HCT116 (cell line): ENCODE measurements at regions not wholly inside any gene's neighbourhood (a gene's known extent, or its start where the extent isn't known, plus 50 kb on each side); places are given as distances from the start of the nearest gene placed in this dataset.
A peak's percentile ranks its signal among the peaks of the same experiment; 100 is the strongest.

Experiments used
- ATAC-seq: fragments of 200-7000 bp; cut with Tn5 transposase; 2 replicates; pipeline ENCODE4 v1.9.1; 2020; ENCODE audit warnings: mild to moderate bottlenecking, moderate library complexity
- BruUV-seq: library from RNA; stranded (reverse); fragments of 400-500 nt; replicated peaks from 2 replicates; lab custom pipeline; 2021; lab: Mats Ljungman, UMichigan
- CTCF ChIA-PET: fragments of 300-600 bp; sonication (Branson Sonifier 250); formaldehyde crosslinking; loops from one replicate; lab custom pipeline; 2021; ENCODE audit warnings: antibody characterized with exemption; lab: Charles Lee
- POLR2A ChIA-PET: fragments of 300-600, 350-600 bp; sonication (Branson Sonifier 250); formaldehyde crosslinking; loops from one replicate; lab custom pipeline; 2021; ENCODE audit warnings: antibody characterized with exemption; lab: Charles Lee
- RAD21 ChIA-PET, 2 experiments: fragments of 300-600 bp; sonication (Branson Sonifier 250); formaldehyde crosslinking; loops; one replicate each; lab custom pipeline; 2023; ENCODE audit warnings: low total read pairs in 2 of 2; ENCODE audit not compliant: uncharacterized antibody in 2 of 2, unreplicated experiment in 2 of 2, low non-redundant PET in 1 of 2; lab: Charles Lee
- DNase-seq: peaks from one replicate; pipeline ENCODE4 v3.0.0-alpha.2; 2010; ENCODE audit warnings: low read depth, low spot score
- H2AFZ ChIP-seq: fragments of 200-600 bp; shearing (Covaris generic), sonication (generic); 2 replicates; pipeline ENCODE4 v1.6.1; 2017; ENCODE audit warnings: low read depth, mixed run types, mixed read lengths, antibody characterized with exemption, low read length; ENCODE audit not compliant: poor library complexity, severe bottlenecking
- H3K27ac ChIP-seq: 2 replicates; pipeline ENCODE4 v1.5.1; 2012; ENCODE audit warnings: low read depth, low read length
- H3K27me3 ChIP-seq: fragments of 200-600 bp; sonication (generic); 2 replicates; pipeline ENCODE4 v1.6.1; 2016; ENCODE audit warnings: mixed run types, low read length, mixed read lengths; ENCODE audit not compliant: insufficient read depth
- H3K36me3 ChIP-seq, 2 experiments: fragments of 200-500 bp in 1 of 2; fragments of 200-600 bp in 1 of 2; sonication (Bioruptor generic) in 1 of 2; sonication (generic) in 1 of 2; 2 replicates each; pipeline versions ENCODE4 v1.5.1 to v1.6.1; 2014 to 2016; ENCODE audit warnings: low read length in 2 of 2, inconsistent platforms in 1 of 2, mixed read lengths in 1 of 2, mixed run types in 1 of 2; ENCODE audit not compliant: insufficient read depth in 2 of 2, control insufficient read depth in 1 of 2
- H3K4me1 ChIP-seq, 2 experiments: fragments of 200-600 bp in 1 of 2; sonication (generic) in 1 of 2; 2 replicates each; pipeline versions ENCODE4 v1.5.1 to v1.6.1; 2012 to 2017; ENCODE audit warnings: low read length in 2 of 2, inconsistent platforms in 1 of 2, mild to moderate bottlenecking in 1 of 2, mixed read lengths in 1 of 2, mixed run types in 1 of 2, moderate library complexity in 1 of 2; ENCODE audit not compliant: insufficient read depth in 2 of 2, control insufficient read depth in 1 of 2
- H3K4me2 ChIP-seq: fragments of 200-600 bp; sonication (generic); 2 replicates; pipeline ENCODE4 v1.6.1; 2017; ENCODE audit warnings: mixed run types, low read length, mixed read lengths
- H3K4me3 ChIP-seq, 2 experiments: fragments of 200-600 bp in 1 of 2; sonication (generic) in 1 of 2; replicated peaks in 1 of 2; 2 replicates each; pipeline ENCODE4 v1.5.1; 2011 to 2016; ENCODE audit warnings: low read length in 2 of 2, control low read depth in 1 of 2, low read depth in 1 of 2, mild to moderate bottlenecking in 1 of 2, mixed read lengths in 1 of 2, mixed run types in 1 of 2
- H3K79me2 ChIP-seq: fragments of 200-600 bp; sonication (generic); 2 replicates; pipeline ENCODE4 v1.6.1; 2017; ENCODE audit warnings: mild to moderate bottlenecking, mixed run types, low read length, moderate library complexity, mixed read lengths; ENCODE audit not compliant: insufficient read depth
- H3K9ac ChIP-seq: fragments of 200-600 bp; sonication (generic); 2 replicates; pipeline ENCODE4 v1.6.1; 2016; ENCODE audit warnings: low read length, mixed read lengths
- H3K9me2 ChIP-seq: fragments of 200-600 bp; sonication (generic), shearing (Covaris generic); 2 replicates; pipeline ENCODE4 v1.6.1; 2017; ENCODE audit warnings: mixed run types, mild to moderate bottlenecking, moderate library complexity; ENCODE audit not compliant: insufficient read depth
- H3K9me3 ChIP-seq, 2 experiments: fragments of 200-500 bp in 1 of 2; fragments of 200-600 bp in 1 of 2; sonication (Bioruptor generic) in 1 of 2; sonication (generic) in 1 of 2; 2 replicates each; pipeline ENCODE4 v1.6.1; 2014 to 2017; ENCODE audit warnings: low read length in 2 of 2, mixed read lengths in 2 of 2, inconsistent platforms in 1 of 2, low read depth in 1 of 2, mild to moderate bottlenecking in 1 of 2, mixed run types in 1 of 2, moderate library complexity in 1 of 2; ENCODE audit not compliant: control insufficient read depth in 1 of 2, insufficient read depth in 1 of 2
- H4K20me1 ChIP-seq: fragments of 200-600 bp; sonication (generic), shearing (Covaris generic); 2 replicates; pipeline ENCODE4 v1.6.1; 2017; ENCODE audit warnings: mixed run types, mild to moderate bottlenecking, moderate library complexity; ENCODE audit not compliant: insufficient read depth
- CBX3 ChIP-seq: IDR thresholded peaks from 2 replicates; pipeline ENCODE4 v1.6.1; 2012; ENCODE audit warnings: low read depth
- CEBPB ChIP-seq: IDR thresholded peaks from 2 replicates; pipeline ENCODE4 v1.6.1; 2012; ENCODE audit warnings: low read depth
- ELF1 ChIP-seq: IDR thresholded peaks from 2 replicates; pipeline ENCODE4 v1.6.1; 2012; ENCODE audit warnings: low read depth, borderline replicate concordance
- EZH2 ChIP-seq: fragments of 200-600 bp; sonication (generic); IDR thresholded peaks from 2 replicates; pipeline ENCODE4 v1.6.1; 2017; ENCODE audit warnings: antibody characterized with exemption, mixed run types
- FOSL1 ChIP-seq: IDR thresholded peaks from 2 replicates; pipeline ENCODE4 v1.6.1; 2012; ENCODE audit warnings: low read depth
- JUND ChIP-seq: IDR thresholded peaks from 2 replicates; pipeline ENCODE4 v1.6.1; 2012
- RAD21 ChIP-seq: IDR thresholded peaks from 2 replicates; pipeline ENCODE4 v1.6.1; 2012; ENCODE audit warnings: low read depth, mild to moderate bottlenecking
- SRF ChIP-seq: IDR thresholded peaks from 2 replicates; pipeline ENCODE4 v1.6.1; 2012; ENCODE audit warnings: low read depth
- TCF7L2 ChIP-seq: IDR thresholded peaks from 2 replicates; pipeline ENCODE4 v1.7.0; 2011; ENCODE audit warnings: borderline replicate concordance, inconsistent platforms; ENCODE audit not compliant: insufficient read depth, insufficient read length; ENCODE audit errors: extremely low read depth
- intact Hi-C: fragments of 100-400 bp; cut with micrococcal nuclease; formaldehyde crosslinking; loops from 2 replicates; pipeline ENCODE4 v1.10.0; 2022
- TF ChIP-seq, protein P1 (sequence below), 3 experiments: fragments of 200-600 bp in 1 of 3; sonication (generic) in 1 of 3; IDR thresholded peaks in 2 of 3; conservative IDR thresholded peaks in 1 of 3; 2 replicates each; pipeline ENCODE4 v1.5.1; 2012 to 2017; ENCODE audit warnings: low read depth in 2 of 3, low read length in 2 of 3, antibody characterized with exemption in 1 of 3, borderline replicate concordance in 1 of 3, control low read depth in 1 of 3, mild to moderate bottlenecking in 1 of 3, mixed read lengths in 1 of 3, mixed run types in 1 of 3, moderate library complexity in 1 of 3; ENCODE audit not compliant: insufficient read depth in 1 of 3
- TF ChIP-seq, protein P2 (sequence below): IDR thresholded peaks from 2 replicates; pipeline ENCODE4 v1.6.1; 2011; ENCODE audit warnings: mild to moderate bottlenecking, low read length, moderate library complexity; ENCODE audit not compliant: insufficient replicate concordance; ENCODE audit errors: extremely low read depth

DNA sequence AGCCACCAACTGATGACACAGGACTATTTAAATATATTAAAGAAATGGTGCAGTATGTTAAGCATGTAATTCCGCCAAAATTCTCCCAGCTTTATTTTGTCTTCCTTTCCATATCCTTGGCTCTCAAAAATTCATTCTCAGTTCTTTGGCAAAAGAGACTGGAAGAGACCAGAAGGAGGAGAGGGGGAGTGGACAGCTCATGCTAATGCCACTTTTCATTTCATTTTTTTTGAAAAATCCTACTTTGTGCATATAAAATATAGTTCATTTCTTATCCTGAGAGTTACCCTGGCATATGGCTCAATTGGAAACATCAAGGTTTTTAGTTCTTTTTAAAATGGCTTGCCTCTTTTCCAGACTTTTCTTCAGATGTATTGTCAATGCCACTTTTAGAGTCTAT lies 128.5 kb upstream of the VRK2 start:
- H3K9ac ChIP-seq = no peak overlapping the region
- no peak overlapping the region for H3K4me2 ChIP-seq
- no peak overlapping the region for H3K4me3 ChIP-seq
- RAD21 ChIA-PET = no interaction called here
- ATAC-seq (no peak), DNase-seq (no peak)
- POLR2A ChIA-PET = no interaction called here
- peaks cover 3% of the 10 kb centered on the region; the same call in 1 of the 2 replicates for H3K9me2 ChIP-seq
- no peak overlapping the region for H3K27ac ChIP-seq
- no peaks in the 10 kb centered on the region for H3K27me3 ChIP-seq
- no TSS peak for BruUV-seq
- H4K20me1 ChIP-seq = no peaks in the 10 kb centered on the region
- H3K79me2 ChIP-seq = no peaks in the 10 kb centered on the region
- intact Hi-C loops = no loop called here
- CTCF ChIA-PET = interaction anchor here (1.2 kb wide), 1 partner anchor 12 kb away, joined by 3 read pairs; no protein-coding TSS in a partner anchor
- no peak for TF ChIP-seq EZH2
- no peak for TF ChIP-seq SRF
- no peak for TF ChIP-seq ELF1
- no peak for TF ChIP-seq FOSL1
- no peak for TF ChIP-seq JUND
- no peak for TF ChIP-seq CBX3
- TF ChIP-seq, protein P1, sequence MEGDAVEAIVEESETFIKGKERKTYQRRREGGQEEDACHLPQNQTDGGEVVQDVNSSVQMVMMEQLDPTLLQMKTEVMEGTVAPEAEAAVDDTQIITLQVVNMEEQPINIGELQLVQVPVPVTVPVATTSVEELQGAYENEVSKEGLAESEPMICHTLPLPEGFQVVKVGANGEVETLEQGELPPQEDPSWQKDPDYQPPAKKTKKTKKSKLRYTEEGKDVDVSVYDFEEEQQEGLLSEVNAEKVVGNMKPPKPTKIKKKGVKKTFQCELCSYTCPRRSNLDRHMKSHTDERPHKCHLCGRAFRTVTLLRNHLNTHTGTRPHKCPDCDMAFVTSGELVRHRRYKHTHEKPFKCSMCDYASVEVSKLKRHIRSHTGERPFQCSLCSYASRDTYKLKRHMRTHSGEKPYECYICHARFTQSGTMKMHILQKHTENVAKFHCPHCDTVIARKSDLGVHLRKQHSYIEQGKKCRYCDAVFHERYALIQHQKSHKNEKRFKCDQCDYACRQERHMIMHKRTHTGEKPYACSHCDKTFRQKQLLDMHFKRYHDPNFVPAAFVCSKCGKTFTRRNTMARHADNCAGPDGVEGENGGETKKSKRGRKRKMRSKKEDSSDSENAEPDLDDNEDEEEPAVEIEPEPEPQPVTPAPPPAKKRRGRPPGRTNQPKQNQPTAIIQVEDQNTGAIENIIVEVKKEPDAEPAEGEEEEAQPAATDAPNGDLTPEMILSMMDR (IDR thresholded peaks at IDR 0.05 in 2 of 3, conservative IDR thresholded peaks at IDR 0.05 in 1 of 3; ENCODE audit: borderline replicate concordance in 1 of 3, insufficient read depth in 1 of 3, low read depth in 2 of 3, low read length in 2 of 3) = no peak
- no peak for TF ChIP-seq CEBPB
- TF ChIP-seq RAD21 = no peak
- TF ChIP-seq, protein P2, sequence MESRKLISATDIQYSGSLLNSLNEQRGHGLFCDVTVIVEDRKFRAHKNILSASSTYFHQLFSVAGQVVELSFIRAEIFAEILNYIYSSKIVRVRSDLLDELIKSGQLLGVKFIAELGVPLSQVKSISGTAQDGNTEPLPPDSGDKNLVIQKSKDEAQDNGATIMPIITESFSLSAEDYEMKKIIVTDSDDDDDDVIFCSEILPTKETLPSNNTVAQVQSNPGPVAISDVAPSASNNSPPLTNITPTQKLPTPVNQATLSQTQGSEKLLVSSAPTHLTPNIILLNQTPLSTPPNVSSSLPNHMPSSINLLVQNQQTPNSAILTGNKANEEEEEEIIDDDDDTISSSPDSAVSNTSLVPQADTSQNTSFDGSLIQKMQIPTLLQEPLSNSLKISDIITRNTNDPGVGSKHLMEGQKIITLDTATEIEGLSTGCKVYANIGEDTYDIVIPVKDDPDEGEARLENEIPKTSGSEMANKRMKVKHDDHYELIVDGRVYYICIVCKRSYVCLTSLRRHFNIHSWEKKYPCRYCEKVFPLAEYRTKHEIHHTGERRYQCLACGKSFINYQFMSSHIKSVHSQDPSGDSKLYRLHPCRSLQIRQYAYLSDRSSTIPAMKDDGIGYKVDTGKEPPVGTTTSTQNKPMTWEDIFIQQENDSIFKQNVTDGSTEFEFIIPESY = no peak
- no peak for TF ChIP-seq TCF7L2
- H3K4me1 ChIP-seq = no peaks in the 10 kb centered on the region
- H3K36me3 ChIP-seq = no peaks in the 10 kb centered on the region
- H3K9me3 ChIP-seq = no peaks in the 10 kb centered on the region
- H2AFZ ChIP-seq = peak overlapping the region; percentile 7
